HEK293 (cell line): ENCODE measurements at regions not wholly inside any gene's neighbourhood (a gene's known extent, or its start where the extent isn't known, plus 50 kb on each side); places are given as distances from the start of the nearest gene placed in this dataset.

ENCODE experiments used
- AEBP2 ChIP-seq: fragments of 450-650 bp; formaldehyde crosslinking; IDR thresholded peaks from 2 replicates; pipeline ENCODE4 v1.5.1; 2016; ENCODE audit warnings: missing biosample characterization, missing genetic modification characterization, borderline replicate concordance
- BCL6B ChIP-seq: fragments of 450-650 bp; formaldehyde crosslinking; IDR thresholded peaks from 2 replicates; pipeline ENCODE4 v1.5.1; 2017; ENCODE audit warnings: missing biosample characterization, missing genetic modification characterization
- GLI4 ChIP-seq: fragments of 450-650 bp; formaldehyde crosslinking; IDR thresholded peaks from 2 replicates; pipeline ENCODE4 v1.5.1; 2016; ENCODE audit warnings: missing biosample characterization, missing genetic modification characterization
- KLF9 ChIP-seq: fragments of 450-650 bp; formaldehyde crosslinking; IDR thresholded peaks from 2 replicates; pipeline ENCODE4 v1.5.1; 2016; ENCODE audit warnings: missing biosample characterization, missing genetic modification characterization, low read depth
- PRDM10 ChIP-seq: fragments of 450-650 bp; formaldehyde crosslinking; IDR thresholded peaks from 2 replicates; pipeline ENCODE4 v1.5.1; 2016; ENCODE audit warnings: missing biosample characterization, missing genetic modification characterization
- PRDM4 ChIP-seq: fragments of 450-650 bp; formaldehyde crosslinking; IDR thresholded peaks from 2 replicates; pipeline ENCODE4 v1.5.1; 2017; ENCODE audit warnings: missing biosample characterization, missing genetic modification characterization
- PRDM6 ChIP-seq: fragments of 450-650 bp; formaldehyde crosslinking; IDR thresholded peaks from 2 replicates; pipeline ENCODE4 v1.5.1; 2017; ENCODE audit warnings: missing biosample characterization, missing genetic modification characterization
- RBAK ChIP-seq: fragments of 450-650 bp; formaldehyde crosslinking; IDR thresholded peaks from 2 replicates; pipeline ENCODE4 v1.5.1; 2016; ENCODE audit warnings: missing biosample characterization, missing genetic modification characterization
- ZBTB7A ChIP-seq: fragments of 450-650 bp; formaldehyde crosslinking; IDR thresholded peaks from 2 replicates; pipeline ENCODE4 v1.5.1; 2016; ENCODE audit warnings: low read depth, missing biosample characterization, missing genetic modification characterization
- ZBTB8A ChIP-seq: fragments of 450-650 bp; formaldehyde crosslinking; IDR thresholded peaks from 2 replicates; pipeline ENCODE4 v1.5.1; 2016; ENCODE audit warnings: missing biosample characterization, missing genetic modification characterization
- ZFP3 ChIP-seq: fragments of 450-650 bp; formaldehyde crosslinking; IDR thresholded peaks from 2 replicates; pipeline ENCODE4 v1.5.1; 2016; ENCODE audit warnings: low read depth, missing biosample characterization, missing genetic modification characterization
- ZIC2 ChIP-seq: fragments of 450-650 bp; formaldehyde crosslinking; IDR thresholded peaks from 2 replicates; pipeline ENCODE4 v1.5.1; 2016; ENCODE audit warnings: missing biosample characterization, missing genetic modification characterization
- ZNF121 ChIP-seq: fragments of 450-650 bp; formaldehyde crosslinking; IDR thresholded peaks from 2 replicates; pipeline ENCODE4 v1.5.1; 2016; ENCODE audit warnings: missing biosample characterization, missing genetic modification characterization
- ZNF239 ChIP-seq: fragments of 450-650 bp; formaldehyde crosslinking; IDR thresholded peaks from 2 replicates; pipeline ENCODE4 v1.5.1; 2016; ENCODE audit warnings: missing biosample characterization, missing genetic modification characterization
- ZNF24 ChIP-seq: fragments of 450-650 bp; formaldehyde crosslinking; IDR thresholded peaks from 2 replicates; pipeline ENCODE4 v1.5.1; 2016; ENCODE audit warnings: missing biosample characterization, missing genetic modification characterization
- ZNF350 ChIP-seq: fragments of 450-650 bp; formaldehyde crosslinking; IDR thresholded peaks from 2 replicates; pipeline ENCODE4 v1.5.0; 2017; ENCODE audit warnings: missing biosample characterization, mild to moderate bottlenecking, missing genetic modification characterization
- ZNF398 ChIP-seq: fragments of 450-650 bp; formaldehyde crosslinking; IDR thresholded peaks from 2 replicates; pipeline ENCODE4 v1.5.1; 2017; ENCODE audit warnings: missing biosample characterization, missing genetic modification characterization
- ZNF521 ChIP-seq: fragments of 450-650 bp; formaldehyde crosslinking; IDR thresholded peaks from 2 replicates; pipeline ENCODE4 v1.5.1; 2017; ENCODE audit warnings: missing biosample characterization, mild to moderate bottlenecking, missing genetic modification characterization
- ZNF623 ChIP-seq: fragments of 450-650 bp; formaldehyde crosslinking; IDR thresholded peaks from 2 replicates; pipeline ENCODE4 v1.5.1; 2016; ENCODE audit warnings: missing biosample characterization, missing genetic modification characterization
- ZNF645 ChIP-seq: fragments of 450-650 bp; formaldehyde crosslinking; IDR thresholded peaks from 2 replicates; pipeline ENCODE4; 2016; ENCODE audit warnings: missing biosample characterization, missing genetic modification characterization
- ZNF776 ChIP-seq: fragments of 450-650 bp; formaldehyde crosslinking; IDR thresholded peaks from 2 replicates; pipeline ENCODE4 v1.5.0; 2017; ENCODE audit warnings: missing biosample characterization, missing genetic modification characterization, borderline replicate concordance
- ZSCAN18 ChIP-seq: fragments of 450-650 bp; formaldehyde crosslinking; IDR thresholded peaks from 2 replicates; pipeline ENCODE4 v1.5.1; 2016; ENCODE audit warnings: missing biosample characterization, missing genetic modification characterization
- ZSCAN23 ChIP-seq: fragments of 450-650 bp; formaldehyde crosslinking; IDR thresholded peaks from 2 replicates; pipeline ENCODE4 v1.5.1; 2016; ENCODE audit warnings: missing biosample characterization, missing genetic modification characterization
- ZXDB ChIP-seq: fragments of 450-650 bp; formaldehyde crosslinking; IDR thresholded peaks from 2 replicates; pipeline ENCODE4 v1.5.1; 2016; ENCODE audit warnings: missing biosample characterization, missing genetic modification characterization

- TF ChIP-seq PRDM10 (tag by site-specific recombination) (no peak), ZIC2 (tag by site-specific recombination) (no peak), ZBTB7A (tag by site-specific recombination) (no peak), AEBP2 (tag by site-specific recombination) (no peak), ZFP3 (tag by site-specific recombination) (no peak), ZNF623 (tag by site-specific recombination) (no peak), ZNF398 (tag by site-specific recombination) (no peak), ZNF121 (no peak), ZNF24 (tag by site-specific recombination) (no peak), PRDM6 (tag by site-specific recombination) (no peak), ZNF645 (no peak), BCL6B (no peak), ZNF521 (tag by site-specific recombination) (no peak), ZNF239 (tag by site-specific recombination) (no peak), ZXDB (tag by site-specific recombination) (no peak), RBAK (tag by site-specific recombination) (no peak), ZNF776 (tag by site-specific recombination) (no peak), ZNF350 (tag by site-specific recombination) (peak; percentile 69; the same call in 1 of the 2 replicates), ZBTB8A (tag by site-specific recombination) (no peak; the same call in 1 of the 2 replicates), ZSCAN23 (tag by site-specific recombination) (no peak), GLI4 (no peak), PRDM4 (no peak), KLF9 (tag by site-specific recombination) (no peak), ZSCAN18 (tag by site-specific recombination) (no peak)
Observed at GRCh38 chr2:171630812-171631626, 56.2 kb upstream of the DYNC1I2 start (continued).
